ENCODE measurements at regions not wholly inside any gene's neighbourhood (a gene's known extent, or its start where the extent isn't known, plus 50 kb on each side); places are given as distances from the start of the nearest gene placed in this dataset.

- TF ChIP-seq MAX (IDR thresholded peaks at IDR 0.05; ENCODE audit: low read depth, low read length) (no peak), POLR2A (IDR thresholded peaks at IDR 0.05; ENCODE audit: extremely low read depth, insufficient read length) (no peak), MYC (IDR thresholded peaks at IDR 0.05; ENCODE audit: low read depth, low read length) (no peak), CTCF (IDR thresholded peaks at IDR 0.05; ENCODE audit: low read depth, low read length) (no peak)
- H3K4me3 ChIP-seq (ENCODE audit: low read depth, low read length): no peak overlapping the region
- no peak for DNase-seq (ENCODE audit: low read depth)
Observed at GRCh38 chr16:72471317-72471924, 299.5 kb upstream of the PMFBP1 start.

GRCh38 chr16:72470541-72470940 lies 298.6 kb upstream of the PMFBP1 start:
- H3K4me3 ChIP-seq (ENCODE audit: low read depth, low read length): no peak overlapping the region
- no peak for DNase-seq (ENCODE audit: low read depth)
- no peak for TF ChIP-seq MAX (IDR thresholded peaks at IDR 0.05; ENCODE audit: low read depth, low read length)
- TF ChIP-seq MYC (IDR thresholded peaks at IDR 0.05; ENCODE audit: low read depth, low read length): no peak
- TF ChIP-seq CTCF (IDR thresholded peaks at IDR 0.05; ENCODE audit: low read depth, low read length): no peak
- no peak for TF ChIP-seq POLR2A (IDR thresholded peaks at IDR 0.05; ENCODE audit: extremely low read depth, insufficient read length)

GRCh38 chr16:72469932-72470331 lies 298.0 kb upstream of the PMFBP1 start:
- no peak overlapping the region for H3K4me3 ChIP-seq (ENCODE audit: low read depth, low read length)
- DNase-seq (ENCODE audit: low read depth): no peak
- TF ChIP-seq MAX (IDR thresholded peaks at IDR 0.05; ENCODE audit: low read depth, low read length) (no peak), CTCF (IDR thresholded peaks at IDR 0.05; ENCODE audit: low read depth, low read length) (no peak), MYC (IDR thresholded peaks at IDR 0.05; ENCODE audit: low read depth, low read length) (no peak), POLR2A (IDR thresholded peaks at IDR 0.05; ENCODE audit: extremely low read depth, insufficient read length) (no peak)

- no peak overlapping the region for H3K4me3 ChIP-seq (ENCODE audit: low read depth, low read length)
- no peak for TF ChIP-seq MAX (IDR thresholded peaks at IDR 0.05; ENCODE audit: low read depth, low read length)
- no peak for TF ChIP-seq MYC (IDR thresholded peaks at IDR 0.05; ENCODE audit: low read depth, low read length)
- TF ChIP-seq CTCF (IDR thresholded peaks at IDR 0.05; ENCODE audit: low read depth, low read length): no peak
- TF ChIP-seq POLR2A (IDR thresholded peaks at IDR 0.05; ENCODE audit: extremely low read depth, insufficient read length): no peak
- no peak for DNase-seq (ENCODE audit: low read depth)
Observed at GRCh38 chr16:72468582-72468981, 296.6 kb upstream of the PMFBP1 start.

GRCh38 chr16:72467157-72467759 lies 295.3 kb upstream of the PMFBP1 start:
- TF ChIP-seq MYC (IDR thresholded peaks at IDR 0.05; ENCODE audit: low read depth, low read length) (no peak), CTCF (IDR thresholded peaks at IDR 0.05; ENCODE audit: low read depth, low read length) (peak; percentile 54), POLR2A (IDR thresholded peaks at IDR 0.05; ENCODE audit: extremely low read depth, insufficient read length) (no peak), MAX (IDR thresholded peaks at IDR 0.05; ENCODE audit: low read depth, low read length) (no peak)
- H3K4me3 ChIP-seq (ENCODE audit: low read depth, low read length): no peak overlapping the region
- DNase-seq (ENCODE audit: low read depth): peak; percentile 60
